Activated naive CD8-positive, alpha-beta T cell (primary cell): ENCODE measurements at regions not wholly inside any gene's neighbourhood (a gene's known extent, or its start where the extent isn't known, plus 50 kb on each side); places are given as distances from the start of the nearest gene placed in this dataset.
"Not testable (repeated sequence)": the region's sequence is repeated elsewhere in the genome, so short reads cannot be mapped to it uniquely, and the experiment has no call there.

Experiments
- H3K27ac Mint-ChIP-seq: one replicate; pipeline ENCODE4 v1.8.0; 2021; ENCODE audit warnings: mixed read lengths
- H3K27me3 Mint-ChIP-seq: one replicate; pipeline ENCODE4 v1.8.0; 2021; ENCODE audit warnings: mixed read lengths
- H3K36me3 Mint-ChIP-seq: one replicate; pipeline ENCODE4 v1.8.0; 2021; ENCODE audit warnings: mixed read lengths
- H3K4me1 Mint-ChIP-seq: one replicate; pipeline ENCODE4 v1.8.0; 2021; ENCODE audit warnings: low read depth, mixed read lengths
- H3K4me3 Mint-ChIP-seq: one replicate; pipeline ENCODE4 v1.8.0; 2021; ENCODE audit warnings: mild to moderate bottlenecking, mixed read lengths
- H3K9me3 Mint-ChIP-seq: one replicate; pipeline ENCODE4 v1.8.0; 2021; ENCODE audit warnings: low read depth, mixed read lengths

DNA sequence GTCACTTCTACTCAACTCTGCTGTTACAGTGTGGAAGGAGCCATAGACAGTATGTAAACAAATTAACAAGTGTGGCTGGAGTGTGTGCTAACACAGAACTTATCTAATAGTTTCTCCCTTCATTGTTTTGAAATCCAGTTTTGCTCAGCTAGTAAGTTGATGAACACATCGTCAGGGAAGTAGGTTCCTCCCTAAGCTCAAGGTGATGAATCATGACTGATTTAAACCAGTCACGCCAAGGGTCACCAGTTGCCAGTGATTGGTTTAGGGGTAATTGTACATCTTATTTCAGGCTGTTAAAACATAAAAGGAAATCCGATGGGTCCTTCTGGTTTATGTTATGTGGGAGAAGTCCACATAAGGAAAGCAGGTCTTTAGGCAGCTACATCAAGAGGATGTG lies 97.0 kb upstream of the CHODL start:
- no peak overlapping the region for H3K27ac Mint-ChIP-seq
- H3K4me1 Mint-ChIP-seq = no peaks in the 10 kb centered on the region
- no peaks in the 10 kb centered on the region for H3K9me3 Mint-ChIP-seq
- no peak overlapping the region for H3K4me3 Mint-ChIP-seq
- H3K36me3 Mint-ChIP-seq = no peaks in the 10 kb centered on the region
- H3K27me3 Mint-ChIP-seq = peaks cover 2% of the 10 kb centered on the region

DNA sequence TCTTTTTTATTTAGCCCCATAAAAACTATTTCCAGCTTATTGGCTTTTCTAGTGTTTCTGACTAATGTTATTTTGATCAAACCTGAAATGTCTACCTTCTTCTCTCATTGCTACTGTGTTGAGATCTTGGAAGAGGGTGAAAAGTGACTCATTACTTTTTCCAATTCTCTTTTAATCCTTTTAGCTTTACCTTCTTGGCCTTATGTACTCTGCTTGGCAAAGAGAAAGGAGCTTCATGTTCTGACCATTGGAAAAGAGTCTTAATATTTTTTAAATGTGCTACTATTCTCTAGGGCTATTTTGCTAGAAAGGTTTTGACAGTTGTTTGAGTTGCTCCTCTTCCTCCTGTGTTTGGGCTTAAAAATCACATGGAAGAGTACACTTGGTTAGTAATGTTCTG lies 97.8 kb upstream of the CHODL start:
- H3K9me3 Mint-ChIP-seq = no peaks in the 10 kb centered on the region
- H3K27ac Mint-ChIP-seq = no peak overlapping the region
- H3K36me3 Mint-ChIP-seq = no peaks in the 10 kb centered on the region
- H3K4me1 Mint-ChIP-seq = no peaks in the 10 kb centered on the region
- peaks cover 2% of the 10 kb centered on the region for H3K27me3 Mint-ChIP-seq
- H3K4me3 Mint-ChIP-seq = no peak overlapping the region

DNA sequence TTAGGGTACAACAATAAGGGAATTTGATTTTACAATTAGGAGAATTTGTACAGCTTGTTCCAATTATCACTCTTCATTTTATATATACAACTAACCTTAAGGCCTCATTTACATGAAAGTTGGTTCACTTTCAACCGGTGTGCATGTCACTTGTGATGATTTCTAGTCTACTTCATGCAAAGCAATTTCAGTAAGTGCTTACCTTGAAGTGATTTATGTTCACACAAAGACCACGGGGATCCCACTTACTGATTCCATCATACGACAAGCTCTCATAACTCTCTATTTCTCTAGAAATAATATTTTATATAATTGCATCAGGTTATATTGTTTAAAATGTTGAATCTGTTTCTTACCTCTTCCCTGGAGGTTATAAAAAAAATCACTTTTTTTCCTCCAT lies 100.3 kb upstream of the CHODL start:
- Mint-ChIP-seq H3K4me3 (no peak overlapping the region), H3K4me1 (no peaks in the 10 kb centered on the region), H3K36me3 (no peaks in the 10 kb centered on the region), H3K9me3 (no peaks in the 10 kb centered on the region), H3K27me3 (peaks cover 2% of the 10 kb centered on the region), H3K27ac (no peak overlapping the region)

DNA sequence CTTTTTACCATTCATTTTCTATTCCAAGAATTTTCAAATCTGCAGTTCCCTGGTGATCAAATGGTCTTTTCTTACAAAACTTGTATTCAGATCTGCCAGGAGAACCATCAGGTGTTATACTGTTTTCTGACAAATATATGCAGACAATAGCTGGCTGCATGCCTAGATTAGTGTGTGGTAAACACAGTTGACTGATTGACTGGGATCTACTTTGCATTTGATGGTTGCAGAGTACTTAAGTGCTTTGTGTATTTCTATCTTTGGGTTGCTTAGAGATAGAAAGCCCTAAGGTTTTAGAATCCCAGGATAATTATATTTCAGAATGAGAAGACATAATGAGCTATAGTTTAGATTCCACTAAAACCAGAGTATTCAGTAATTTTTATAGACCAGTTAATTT lies 102.0 kb upstream of the CHODL start:
- Mint-ChIP-seq H3K4me3 (no peak overlapping the region), H3K27me3 (peaks cover 2% of the 10 kb centered on the region), H3K9me3 (no peaks in the 10 kb centered on the region), H3K27ac (no peak overlapping the region), H3K36me3 (no peaks in the 10 kb centered on the region), H3K4me1 (no peaks in the 10 kb centered on the region)

DNA sequence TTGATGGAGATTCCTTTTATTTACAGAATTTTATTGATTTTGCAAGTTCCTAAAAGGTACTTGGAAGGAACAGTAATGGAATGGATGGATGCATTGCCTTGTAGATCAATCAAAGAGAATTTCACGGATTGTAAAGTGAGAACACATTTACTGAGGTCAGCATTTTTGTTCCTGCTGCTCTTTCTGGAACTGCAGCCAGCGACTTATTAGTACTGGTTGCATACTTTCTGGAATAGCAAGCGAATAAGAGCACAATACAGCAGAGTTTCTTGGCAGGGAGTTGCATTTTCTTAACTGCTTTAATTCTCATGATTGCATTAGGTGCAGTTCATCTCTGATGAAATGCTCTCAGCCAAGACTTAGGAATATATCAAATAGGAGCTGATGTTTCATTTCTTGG lies 106.1 kb upstream of the CHODL start:
- H3K4me1 Mint-ChIP-seq = no peaks in the 10 kb centered on the region
- H3K27me3 Mint-ChIP-seq = no peaks in the 10 kb centered on the region
- no peaks in the 10 kb centered on the region for H3K36me3 Mint-ChIP-seq
- no peak overlapping the region for H3K4me3 Mint-ChIP-seq
- H3K27ac Mint-ChIP-seq = no peak overlapping the region
- H3K9me3 Mint-ChIP-seq = no peaks in the 10 kb centered on the region

DNA sequence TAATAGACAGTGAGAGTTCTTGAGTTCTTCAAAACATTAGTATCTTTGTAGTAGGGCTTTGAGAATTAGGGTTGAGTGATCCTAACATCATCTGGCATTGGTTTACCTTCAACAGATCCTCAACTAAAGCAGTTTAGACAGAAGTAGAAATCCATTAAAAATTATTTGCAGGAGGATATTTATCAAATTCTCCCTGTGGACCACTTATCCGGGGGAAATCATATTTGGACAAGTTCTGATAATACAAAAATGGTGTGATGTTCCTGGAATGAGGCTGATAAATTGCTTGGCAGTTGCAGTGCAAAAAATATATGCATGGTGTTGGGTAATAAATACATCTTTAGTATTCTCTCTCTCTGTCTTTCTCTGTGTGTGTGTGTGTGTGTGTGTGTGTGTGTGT lies 115.1 kb upstream of the CHODL start:
- peaks cover 6% of the 10 kb centered on the region for H3K9me3 Mint-ChIP-seq
- H3K36me3 Mint-ChIP-seq = no peaks in the 10 kb centered on the region
- peaks cover 2% of the 10 kb centered on the region for H3K27me3 Mint-ChIP-seq
- no peak overlapping the region for H3K4me3 Mint-ChIP-seq
- H3K27ac Mint-ChIP-seq = no peak overlapping the region
- no peaks in the 10 kb centered on the region for H3K4me1 Mint-ChIP-seq

DNA sequence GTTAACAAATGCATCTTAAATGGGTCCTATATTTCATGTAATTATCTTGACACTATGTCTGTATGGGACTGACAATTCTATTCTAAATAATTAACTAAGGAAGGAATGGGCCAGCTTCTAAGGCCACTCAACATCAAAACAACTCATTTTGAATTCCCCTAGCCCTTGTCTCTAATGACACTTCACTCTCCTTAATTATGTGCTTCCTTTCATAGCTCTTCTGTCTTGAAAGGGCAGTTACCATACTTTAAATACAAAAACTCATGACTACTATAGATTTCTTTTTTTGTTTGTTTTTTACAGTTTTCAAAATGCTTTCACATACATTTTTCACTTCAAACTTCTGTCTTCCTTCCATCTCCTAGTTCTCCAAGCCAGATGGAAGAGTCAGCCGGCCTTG lies 126.1 kb upstream of the CHODL start:
- Mint-ChIP-seq H3K27ac (no peak overlapping the region), H3K4me1 (no peaks in the 10 kb centered on the region)

DNA sequence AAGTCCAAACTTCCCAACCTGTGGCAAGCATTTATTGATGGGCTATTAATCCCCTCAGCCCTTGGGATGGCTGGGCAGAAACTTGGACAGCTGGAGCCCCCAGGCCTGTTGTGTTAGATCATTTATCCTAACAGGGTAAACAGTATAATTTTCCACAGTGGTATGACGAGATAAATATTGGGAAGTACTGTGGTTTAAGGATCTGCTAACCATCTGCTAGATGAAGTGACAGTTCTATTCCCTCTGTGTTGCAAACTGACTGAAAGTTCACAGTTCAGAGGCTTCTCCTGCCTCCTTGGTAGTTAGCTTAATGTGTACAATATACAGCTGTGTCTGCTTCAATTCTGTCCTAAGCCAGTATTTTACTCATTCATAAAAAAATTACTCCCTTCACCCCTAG lies 127.5 kb upstream of the CHODL start:
- no peaks in the 10 kb centered on the region for H3K36me3 Mint-ChIP-seq
- no peak overlapping the region for H3K27ac Mint-ChIP-seq
- no peaks in the 10 kb centered on the region for H3K4me1 Mint-ChIP-seq
- H3K4me3 Mint-ChIP-seq = no peak overlapping the region
- H3K27me3 Mint-ChIP-seq = no peaks in the 10 kb centered on the region
- peaks cover 4% of the 10 kb centered on the region for H3K9me3 Mint-ChIP-seq

More for the DNA sequence above, 126.1 kb upstream of the CHODL start:
- H3K9me3 Mint-ChIP-seq = peaks cover 4% of the 10 kb centered on the region
- H3K27me3 Mint-ChIP-seq = no peaks in the 10 kb centered on the region
- no peak overlapping the region for H3K4me3 Mint-ChIP-seq
- no peaks in the 10 kb centered on the region for H3K36me3 Mint-ChIP-seq

DNA sequence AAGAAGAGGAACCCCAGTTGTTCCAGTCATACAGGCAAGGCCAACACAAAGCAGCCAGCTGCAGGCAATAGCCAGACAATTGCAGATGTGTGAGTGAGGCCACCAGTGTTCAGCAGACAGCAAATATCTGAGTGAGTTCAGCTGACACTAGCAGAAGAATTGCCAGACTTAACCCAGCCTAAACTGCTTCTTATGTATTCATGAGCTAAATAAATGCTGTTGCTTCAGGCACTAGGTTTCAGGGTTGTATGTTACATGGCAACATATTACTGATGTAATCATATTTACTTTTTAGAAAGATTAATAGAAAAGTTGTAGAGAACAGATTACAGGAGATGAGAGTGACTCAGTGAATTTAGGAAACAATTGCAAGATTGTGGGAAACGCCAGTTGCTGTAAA lies 129.8 kb upstream of the CHODL start:
- H3K27ac Mint-ChIP-seq = no peak overlapping the region
- no peaks in the 10 kb centered on the region for H3K4me1 Mint-ChIP-seq
- H3K36me3 Mint-ChIP-seq = no peaks in the 10 kb centered on the region
- peaks cover 4% of the 10 kb centered on the region for H3K9me3 Mint-ChIP-seq
- no peaks in the 10 kb centered on the region for H3K27me3 Mint-ChIP-seq
- H3K4me3 Mint-ChIP-seq = no peak overlapping the region

DNA sequence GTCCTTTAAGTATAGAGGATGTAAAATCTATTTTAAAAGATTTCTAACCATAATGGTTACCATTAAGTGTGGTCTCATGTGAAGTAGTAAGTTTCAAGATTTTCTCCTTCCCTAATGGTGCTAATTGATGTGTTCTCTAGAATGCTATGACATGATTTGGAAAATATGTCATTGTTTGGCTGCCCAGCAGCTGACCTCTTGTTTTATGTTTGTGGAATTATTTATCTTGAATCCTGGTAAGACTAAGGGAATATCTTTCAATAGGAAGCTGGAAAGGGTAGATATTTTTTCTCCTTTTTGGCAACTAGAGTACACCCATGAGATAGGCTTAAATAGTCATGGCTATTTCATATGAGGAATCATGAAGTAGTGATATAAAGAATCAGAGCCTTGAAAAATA lies 139.8 kb upstream of the CHODL start:
- Mint-ChIP-seq H3K9me3 (peaks cover 7% of the 10 kb centered on the region), H3K27me3 (no peaks in the 10 kb centered on the region), H3K4me1 (no peaks in the 10 kb centered on the region), H3K4me3 (no peak overlapping the region), H3K27ac (no peak overlapping the region), H3K36me3 (no peaks in the 10 kb centered on the region)

DNA sequence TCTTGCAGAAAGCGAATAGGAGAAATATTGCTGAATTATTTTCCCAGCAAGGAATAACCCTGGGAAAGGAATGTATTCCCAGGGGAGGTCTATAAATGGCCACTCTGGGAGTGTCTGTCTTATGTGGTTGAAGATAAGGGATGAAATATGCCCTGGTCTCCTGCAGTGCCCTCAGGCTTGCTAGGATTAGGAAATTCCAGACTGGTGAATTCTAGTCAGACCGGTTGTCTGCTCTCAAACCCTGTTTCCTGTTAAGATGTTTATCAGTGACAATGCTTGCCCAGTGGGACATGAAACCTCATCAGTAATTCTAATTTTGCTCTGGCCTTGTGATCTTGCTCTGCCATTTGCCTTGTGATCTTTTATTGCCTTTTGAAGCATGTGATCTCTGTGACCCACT lies 148.2 kb upstream of the CHODL start:
- not testable (repeated sequence) for H3K4me3 Mint-ChIP-seq

DNA sequence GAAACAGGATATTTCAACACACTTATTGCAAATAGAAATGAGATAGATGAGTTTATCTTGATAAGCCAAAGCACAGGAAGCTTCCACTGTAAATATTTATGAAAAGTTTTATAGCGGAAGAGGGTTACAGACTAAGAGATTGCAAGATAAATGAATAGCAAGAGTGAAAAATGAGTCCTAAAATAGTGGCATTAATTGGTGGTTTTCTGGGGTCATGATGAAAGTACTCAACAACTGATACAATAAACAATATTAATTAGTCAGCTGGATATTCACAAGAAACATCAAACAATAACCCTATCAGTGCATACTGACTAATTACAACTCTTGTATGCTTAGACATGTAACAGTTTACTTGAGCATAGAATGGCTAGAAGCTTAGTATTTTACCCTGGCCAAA lies 154.8 kb upstream of the CHODL start:
- no peak overlapping the region for H3K4me3 Mint-ChIP-seq
- no peak overlapping the region for H3K27ac Mint-ChIP-seq
- H3K27me3 Mint-ChIP-seq = no peaks in the 10 kb centered on the region
- no peaks in the 10 kb centered on the region for H3K4me1 Mint-ChIP-seq
- H3K9me3 Mint-ChIP-seq = peaks cover 20% of the 10 kb centered on the region
- H3K36me3 Mint-ChIP-seq = peaks cover 6% of the 10 kb centered on the region

More for the DNA sequence above, 148.2 kb upstream of the CHODL start:
- not testable (repeated sequence) for H3K36me3 Mint-ChIP-seq, H3K27me3 Mint-ChIP-seq, H3K27ac Mint-ChIP-seq, H3K4me1 Mint-ChIP-seq
- H3K9me3 Mint-ChIP-seq = peaks cover 24% of the 10 kb centered on the region

DNA sequence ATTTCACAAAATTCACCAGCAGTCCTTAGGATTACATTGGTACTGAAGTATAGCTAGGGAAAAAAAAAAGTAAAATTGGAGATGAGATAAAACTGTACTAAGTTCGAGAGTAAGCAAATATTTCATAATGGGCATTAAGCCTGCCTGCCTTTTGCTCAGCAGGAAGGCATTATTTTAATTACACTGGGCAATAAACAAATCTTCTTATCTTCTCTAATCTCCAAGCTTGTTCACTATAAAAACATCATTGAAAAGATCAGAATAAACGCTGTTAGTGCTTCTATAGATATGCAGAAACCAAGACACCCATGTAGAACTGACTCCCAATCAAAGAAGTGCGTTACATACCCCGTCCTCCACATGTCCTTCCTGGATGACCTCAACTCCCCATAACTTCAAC lies 174.2 kb upstream of the CHODL start:
- Mint-ChIP-seq H3K27ac (no peak overlapping the region), H3K27me3 (no peaks in the 10 kb centered on the region), H3K36me3 (no peaks in the 10 kb centered on the region), H3K9me3 (no peaks in the 10 kb centered on the region), H3K4me1 (no peaks in the 10 kb centered on the region), H3K4me3 (no peak overlapping the region)

DNA sequence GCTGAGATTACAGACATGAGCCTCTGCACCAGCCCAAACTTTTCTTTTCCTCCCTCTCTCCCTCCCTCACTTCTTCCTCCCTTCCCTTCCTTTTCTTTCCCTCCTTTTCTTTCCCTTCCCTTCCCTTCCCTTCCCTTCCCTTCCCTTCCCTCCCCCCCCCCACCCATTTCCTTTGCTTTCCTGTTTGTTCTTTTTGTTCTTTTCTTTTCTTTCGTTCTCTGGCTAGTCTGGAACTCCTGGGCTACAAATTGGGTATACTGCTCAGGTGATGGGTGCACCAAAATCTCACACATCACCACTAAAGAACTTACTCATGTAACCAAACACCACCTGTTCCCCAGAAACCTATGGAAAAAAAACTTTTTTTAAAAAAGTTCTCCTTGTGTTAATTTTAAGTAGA lies 174.8 kb upstream of the CHODL start:
- Mint-ChIP-seq H3K27ac (no peak overlapping the region), H3K9me3 (no peaks in the 10 kb centered on the region), H3K4me3 (no peak overlapping the region), H3K36me3 (no peaks in the 10 kb centered on the region), H3K27me3 (no peaks in the 10 kb centered on the region), H3K4me1 (no peaks in the 10 kb centered on the region)

DNA sequence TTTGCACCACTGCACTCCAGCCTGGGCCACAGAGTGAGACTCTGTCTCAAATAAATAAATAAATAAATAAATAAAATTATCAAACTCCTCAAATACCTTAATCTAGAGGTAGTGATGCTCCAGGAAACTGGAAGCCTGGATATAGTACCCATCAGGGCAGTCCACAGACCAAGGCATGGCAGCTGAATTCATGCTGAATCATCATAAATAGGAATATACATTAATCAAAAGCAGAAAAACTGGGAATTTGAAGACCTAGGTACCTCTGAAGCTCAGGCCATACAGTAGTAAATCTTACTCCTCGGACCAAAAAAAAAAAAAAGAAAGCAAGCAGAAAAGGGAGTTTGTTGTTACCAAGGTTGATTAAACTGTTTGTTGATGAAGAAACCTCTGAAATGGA lies 184.2 kb upstream of the CHODL start:
- Mint-ChIP-seq H3K4me1 (no peaks in the 10 kb centered on the region), H3K27me3 (peaks cover 1% of the 10 kb centered on the region), H3K36me3 (no peaks in the 10 kb centered on the region), H3K27ac (no peak overlapping the region), H3K9me3 (no peaks in the 10 kb centered on the region), H3K4me3 (no peak overlapping the region)

DNA sequence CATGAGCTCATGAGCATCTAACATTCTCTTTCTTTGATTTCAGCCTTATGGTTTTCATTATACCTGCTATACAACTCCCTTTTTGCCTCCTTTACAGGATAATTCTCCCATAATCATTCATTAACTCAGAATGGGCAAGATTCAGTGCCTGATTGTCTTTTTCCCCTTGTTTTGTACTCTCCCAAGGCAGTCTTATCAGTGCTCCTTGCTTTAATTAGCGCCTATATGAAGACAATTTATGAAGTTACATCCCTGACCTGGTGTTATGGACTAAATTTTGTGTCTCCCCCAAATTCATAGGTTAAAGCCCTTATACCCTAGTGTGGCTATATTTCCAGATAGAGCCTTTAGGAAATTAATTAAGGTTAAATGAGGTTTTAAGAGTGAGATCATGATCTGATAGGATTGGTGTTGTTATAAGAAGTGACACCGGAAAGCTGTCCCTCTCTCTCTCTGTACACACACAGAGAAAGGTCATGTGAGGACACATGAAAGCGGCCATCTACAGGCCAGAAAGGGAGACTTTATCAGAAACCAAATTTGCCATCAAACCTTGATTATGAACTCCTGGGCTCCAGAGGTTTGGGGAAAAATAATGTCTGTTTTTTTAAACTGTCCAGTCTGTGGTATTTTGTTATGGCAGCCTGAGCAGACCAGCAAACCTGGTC lies 185.8 kb upstream of the CHODL start:
- H3K27ac Mint-ChIP-seq = no peak overlapping the region
- H3K4me1 Mint-ChIP-seq = no peaks in the 10 kb centered on the region
- no peaks in the 10 kb centered on the region for H3K9me3 Mint-ChIP-seq
- no peak overlapping the region for H3K4me3 Mint-ChIP-seq
- peaks cover 1% of the 10 kb centered on the region for H3K27me3 Mint-ChIP-seq
- no peaks in the 10 kb centered on the region for H3K36me3 Mint-ChIP-seq
